RPMI8226 (cell line): ENCODE measurements at regions not wholly inside any gene's neighbourhood (a gene's known extent, or its start where the extent isn't known, plus 50 kb on each side); places are given as distances from the start of the nearest gene placed in this dataset.

Experiments
- DNase-seq: peaks from one replicate; pipeline ENCODE4 v3.0.0-alpha.2; 2015

GRCh38 chr9:129486756-129487657, 133.9 kb downstream of the C9orf50 start:
- no peak for DNase-seq

GRCh38 chr9:129485145-129485774, 135.6 kb downstream of the C9orf50 start:
- no peak for DNase-seq

- no peak for DNase-seq
These were observed 136.4 kb downstream of the C9orf50 start for GRCh38 chr9:129484352-129485000.

- peak; percentile 50 for DNase-seq
These were observed 137.2 kb downstream of the C9orf50 start for GRCh38 chr9:129483415-129484351.

DNA sequence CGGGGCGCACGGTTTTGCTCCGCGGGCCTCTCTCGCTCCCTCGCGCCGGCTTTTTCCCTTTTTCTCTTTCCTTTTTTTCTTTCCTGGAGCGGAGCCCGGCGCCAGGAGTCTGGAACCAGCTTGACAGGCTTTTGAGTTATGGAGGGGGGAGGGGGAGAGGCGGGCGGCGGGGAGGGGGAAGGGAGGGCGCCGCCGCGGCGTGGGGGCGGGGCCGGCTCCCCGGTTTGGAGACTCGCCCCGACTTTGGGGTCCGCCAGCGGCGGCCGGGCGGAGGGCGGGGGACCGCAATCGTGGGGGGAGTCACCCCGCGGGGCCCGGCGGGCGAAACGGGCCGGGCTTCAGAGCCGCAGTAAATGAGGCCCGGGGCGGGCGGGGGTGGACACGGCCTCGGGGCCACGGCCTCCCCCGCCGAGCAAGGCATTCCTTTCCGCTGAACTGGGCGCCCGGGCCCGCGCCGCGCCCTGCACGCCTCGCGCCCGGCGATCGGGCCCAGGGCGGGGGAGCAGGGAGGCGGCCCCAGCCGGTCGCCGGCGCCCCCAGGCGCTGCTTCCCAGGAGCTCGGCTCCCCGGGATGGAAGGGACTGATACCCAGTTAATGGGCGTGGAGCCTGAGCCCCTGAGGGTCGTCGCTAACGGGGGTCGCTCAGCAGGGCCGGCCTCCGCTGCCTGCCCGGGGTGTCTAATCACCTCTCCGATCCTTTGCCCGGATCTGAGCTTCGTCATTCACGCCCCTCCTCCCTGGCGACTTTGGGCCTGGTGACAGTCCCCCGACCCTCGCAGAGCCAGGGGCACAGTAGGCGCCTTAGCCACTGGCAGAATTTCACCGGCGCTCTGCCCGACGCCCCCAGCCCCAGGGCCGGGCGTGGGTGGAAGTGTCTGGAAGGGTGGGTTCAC, 138.1 kb downstream of the C9orf50 start:
- DNase-seq, result peak; percentile 73

- no peak for DNase-seq
These were observed 138.9 kb downstream of the C9orf50 start for GRCh38 chr9:129481810-129482511.

DNA sequence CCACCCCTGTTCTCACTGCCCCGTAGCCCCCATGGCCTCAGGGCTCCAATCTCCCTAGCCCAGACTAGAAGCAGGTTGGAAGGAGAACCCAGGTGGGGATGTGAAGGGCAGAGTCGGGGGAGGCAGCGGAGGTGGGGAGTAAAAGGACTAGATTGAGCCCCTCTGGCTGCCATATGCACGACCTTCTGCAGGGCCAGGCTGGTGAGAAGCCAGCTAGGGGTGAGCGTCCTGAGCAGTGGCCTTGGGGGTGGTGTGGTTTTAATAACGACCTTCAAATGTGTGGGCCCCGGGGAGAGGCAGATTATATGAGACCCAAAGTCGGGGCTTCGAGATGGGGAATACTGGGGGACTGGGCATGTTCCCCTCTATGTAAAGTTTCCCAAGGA, 139.5 kb downstream of the C9orf50 start:
- no peak for DNase-seq

GRCh38 chr9:129480745-129481144, 140.2 kb downstream of the C9orf50 start:
- DNase-seq, result no peak

- DNase-seq, result no peak
These were observed 140.7 kb downstream of the C9orf50 start for GRCh38 chr9:129480227-129480626.

DNA sequence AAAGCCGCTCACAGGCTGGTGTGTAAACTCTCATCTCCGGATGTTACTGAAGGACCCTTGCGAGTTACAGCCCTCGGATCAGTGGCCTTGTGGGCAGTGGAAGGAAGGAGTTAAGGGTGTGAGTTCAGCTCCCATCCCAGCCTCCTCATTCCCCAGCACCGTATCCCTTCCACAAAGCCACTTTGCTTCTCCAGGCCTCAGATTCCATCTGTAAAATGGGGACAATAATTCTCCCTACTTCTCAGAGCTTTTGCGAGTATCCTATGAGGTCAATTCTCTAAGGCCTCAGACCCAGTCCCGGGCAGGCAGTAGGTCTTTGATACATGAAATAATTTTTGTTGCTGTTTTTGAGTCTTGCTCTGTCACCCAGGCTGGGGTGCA, 141.3 kb downstream of the C9orf50 start:
- DNase-seq, result no peak

DNA sequence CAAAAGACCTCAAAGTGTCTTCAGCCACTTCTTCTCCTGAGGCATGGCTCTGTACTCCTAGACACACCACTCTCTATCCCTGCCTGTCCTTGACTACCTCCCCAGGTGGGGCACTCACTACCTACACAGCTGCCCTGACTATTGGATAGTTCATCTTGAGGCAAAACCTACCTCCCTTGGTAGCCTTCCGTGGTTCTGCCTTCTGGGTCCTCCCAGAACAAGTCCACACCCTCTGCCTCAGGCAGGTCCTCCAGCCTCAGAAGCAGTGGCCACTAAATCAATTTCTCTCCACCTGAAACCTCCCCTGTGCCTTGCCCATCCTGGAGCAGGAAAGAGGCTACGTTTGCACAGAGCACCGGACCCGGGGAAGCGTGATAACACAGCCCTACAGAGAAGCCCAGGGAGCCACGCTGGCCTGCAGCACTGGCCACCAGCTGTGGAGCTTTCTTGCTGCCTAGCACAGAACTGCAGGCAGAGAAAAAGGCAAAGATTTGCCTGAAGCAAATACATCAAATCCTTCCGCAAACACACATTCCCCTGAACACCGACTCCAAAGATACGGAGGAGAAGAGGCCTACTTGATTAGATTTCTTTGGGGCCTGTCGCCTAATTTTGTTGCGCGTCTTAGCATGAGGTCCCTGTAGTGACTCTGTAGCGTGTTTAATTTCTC, 141.8 kb downstream of the C9orf50 start:
- no peak for DNase-seq

DNA sequence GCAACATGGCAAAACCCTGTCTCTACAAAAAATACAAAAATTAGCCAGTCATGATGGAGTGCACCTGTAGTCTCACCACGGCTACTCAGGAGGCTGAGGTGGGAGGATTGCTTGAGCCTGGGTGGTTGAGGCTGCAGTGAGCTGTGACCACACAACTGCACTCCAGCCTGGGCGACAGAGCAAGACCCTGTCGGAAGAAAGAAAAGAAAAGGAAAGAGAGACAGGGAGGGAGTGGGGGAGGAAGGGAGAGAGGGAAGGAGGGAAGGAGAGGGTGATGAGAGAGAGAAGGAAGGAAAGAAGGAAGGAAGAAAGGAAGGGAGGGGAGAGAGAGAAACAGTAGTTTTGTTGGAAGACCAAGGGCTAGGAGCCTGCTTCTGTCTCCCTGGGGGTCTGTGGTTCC, 142.4 kb downstream of the C9orf50 start:
- no peak for DNase-seq

DNA sequence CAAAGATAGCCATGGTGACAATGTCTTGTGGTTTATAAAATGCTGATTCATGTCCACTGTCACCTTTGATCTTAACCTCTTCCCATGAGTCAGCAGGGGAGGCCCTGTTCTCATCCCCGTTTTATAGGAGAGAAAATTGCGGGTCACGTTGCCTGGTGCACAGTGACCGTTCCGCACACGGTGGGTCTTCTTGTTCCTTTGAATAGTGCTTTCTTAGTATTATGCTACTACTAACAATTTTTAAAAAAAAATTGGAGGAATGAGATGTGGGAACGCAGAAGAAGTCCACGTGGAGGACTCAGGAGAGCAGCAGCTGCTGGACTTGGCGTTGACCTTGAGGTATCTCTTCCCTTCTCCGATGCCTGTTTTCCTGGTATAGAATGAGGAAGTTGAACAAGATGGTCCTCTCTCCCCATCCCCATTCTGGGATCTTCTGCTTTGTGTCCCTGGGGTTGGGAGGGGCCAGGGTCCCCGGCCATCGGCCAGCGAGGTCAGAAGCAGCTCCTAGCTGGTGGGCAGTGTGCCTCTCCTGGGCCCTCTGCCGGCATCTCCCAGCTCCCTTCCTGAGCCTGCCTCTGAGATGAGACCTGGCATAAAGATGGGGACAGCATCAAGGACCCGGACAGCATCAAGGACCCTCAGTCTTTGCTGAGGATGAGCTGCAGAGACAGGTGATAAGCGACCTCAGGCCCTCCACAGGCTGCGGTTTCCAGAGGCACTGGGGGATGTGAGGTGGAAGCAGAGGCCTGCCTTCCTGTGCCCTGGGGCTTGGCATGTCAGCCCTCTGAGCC, 143.9 kb downstream of the C9orf50 start:
- DNase-seq, result no peak

DNA sequence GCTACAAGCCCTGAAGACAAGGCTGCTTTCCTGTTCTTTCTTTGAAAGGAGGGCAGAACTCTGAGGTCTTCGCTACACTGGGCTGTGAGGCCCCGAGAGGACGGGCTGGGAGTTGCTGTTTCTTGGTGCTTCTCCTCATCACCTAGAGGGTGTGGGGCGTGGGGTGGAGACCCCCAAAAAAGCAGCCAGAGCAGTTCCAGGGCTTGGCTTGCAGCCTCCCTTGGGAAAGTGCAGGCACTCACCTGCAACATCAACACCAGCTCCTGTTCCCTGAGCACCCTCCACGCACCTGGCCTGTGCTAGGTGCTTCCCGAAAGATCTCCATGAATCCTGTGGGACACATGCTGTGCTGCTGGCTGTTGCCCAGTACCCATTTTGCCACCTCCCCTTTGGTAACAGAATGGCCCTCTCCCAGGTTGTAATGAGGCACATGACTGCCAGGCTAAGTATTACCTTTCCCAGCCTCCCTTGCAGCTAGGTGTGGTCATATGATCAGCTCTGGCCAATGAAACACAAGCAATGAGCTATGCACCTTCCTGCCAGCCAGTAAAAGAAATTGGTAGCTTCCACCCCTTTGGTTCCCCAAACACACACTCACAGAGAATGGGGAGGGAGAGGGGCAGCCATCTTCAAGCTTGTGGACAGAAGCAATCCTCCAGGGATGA, 146.0 kb downstream of the C9orf50 start:
- DNase-seq, result no peak

- DNase-seq, result no peak
These were observed 147.2 kb downstream of the C9orf50 start for GRCh38 chr9:129473523-129474244.

- no peak for DNase-seq
These were observed 148.2 kb downstream of the C9orf50 start for GRCh38 chr9:129472651-129473102.

DNA sequence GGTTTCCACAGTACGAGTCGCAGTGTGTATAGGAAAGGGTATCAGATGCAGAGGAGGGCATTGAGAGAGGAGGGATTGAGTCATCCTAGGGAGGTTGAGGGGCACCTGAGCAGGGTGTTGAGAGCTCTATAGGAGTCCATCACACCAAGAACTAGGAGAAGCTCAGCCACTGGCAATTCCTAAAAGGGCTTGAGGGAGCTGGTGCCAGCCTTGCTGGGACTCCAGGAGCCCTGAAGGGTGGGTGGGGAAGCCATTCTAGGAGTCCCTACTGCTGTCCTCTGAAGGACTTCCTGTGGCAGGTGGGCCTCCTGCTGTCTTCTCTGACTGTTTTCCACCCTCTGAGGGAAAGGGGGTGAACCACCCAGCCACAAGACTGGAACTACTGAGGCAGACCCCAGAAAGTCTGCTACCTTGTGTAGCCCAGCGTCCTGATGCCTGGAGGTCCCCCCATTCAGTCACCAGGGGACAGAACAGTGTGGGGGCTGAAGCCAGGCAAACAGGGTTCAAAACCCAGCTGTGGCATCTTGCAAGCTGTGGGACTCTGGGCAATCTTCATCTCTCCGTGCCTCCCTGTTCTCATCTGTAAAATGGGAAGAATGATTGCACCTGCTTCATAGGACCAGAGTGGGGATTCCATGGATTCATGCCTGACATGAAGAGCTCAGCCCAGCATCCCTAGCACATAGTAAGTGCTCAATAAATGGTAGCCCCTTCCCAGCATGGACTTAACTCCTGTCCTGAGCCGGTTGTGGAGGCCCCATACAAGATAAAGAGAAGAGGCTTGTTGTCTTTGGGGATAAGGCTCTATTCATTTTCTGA, 149.5 kb downstream of the C9orf50 start:
- no peak for DNase-seq
